ENCODE measurements at regions not wholly inside any gene's neighbourhood (a gene's known extent, or its start where the extent isn't known, plus 50 kb on each side); places are given as distances from the start of the nearest gene placed in this dataset.

GRCh38 chr11:109018639-109019038 lies 353.8 kb downstream of the DDX10 start:
- TF ChIP-seq, protein P1, sequence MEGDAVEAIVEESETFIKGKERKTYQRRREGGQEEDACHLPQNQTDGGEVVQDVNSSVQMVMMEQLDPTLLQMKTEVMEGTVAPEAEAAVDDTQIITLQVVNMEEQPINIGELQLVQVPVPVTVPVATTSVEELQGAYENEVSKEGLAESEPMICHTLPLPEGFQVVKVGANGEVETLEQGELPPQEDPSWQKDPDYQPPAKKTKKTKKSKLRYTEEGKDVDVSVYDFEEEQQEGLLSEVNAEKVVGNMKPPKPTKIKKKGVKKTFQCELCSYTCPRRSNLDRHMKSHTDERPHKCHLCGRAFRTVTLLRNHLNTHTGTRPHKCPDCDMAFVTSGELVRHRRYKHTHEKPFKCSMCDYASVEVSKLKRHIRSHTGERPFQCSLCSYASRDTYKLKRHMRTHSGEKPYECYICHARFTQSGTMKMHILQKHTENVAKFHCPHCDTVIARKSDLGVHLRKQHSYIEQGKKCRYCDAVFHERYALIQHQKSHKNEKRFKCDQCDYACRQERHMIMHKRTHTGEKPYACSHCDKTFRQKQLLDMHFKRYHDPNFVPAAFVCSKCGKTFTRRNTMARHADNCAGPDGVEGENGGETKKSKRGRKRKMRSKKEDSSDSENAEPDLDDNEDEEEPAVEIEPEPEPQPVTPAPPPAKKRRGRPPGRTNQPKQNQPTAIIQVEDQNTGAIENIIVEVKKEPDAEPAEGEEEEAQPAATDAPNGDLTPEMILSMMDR (IDR thresholded peaks at IDR 0.05) = no peak
- TF ChIP-seq POLR2AphosphoS5 (IDR thresholded peaks at IDR 0.05) = no peak
- no peak for TF ChIP-seq POLR2A (IDR thresholded peaks at IDR 0.05)

Data from transverse colon (tissue), 4 donors.